ENCODE measurements at regions not wholly inside any gene's neighbourhood (a gene's known extent, or its start where the extent isn't known, plus 50 kb on each side); places are given as distances from the start of the nearest gene placed in this dataset.

GRCh38 chr5:167336161-167336560 lies 955.3 kb upstream of the WWC1 start:
- H3K4me1 ChIP-seq (ENCODE audit: insufficient read depth, low read length, poor library complexity, severe bottlenecking): no peaks in the 10 kb centered on the region
- BruUV-seq (replicated peaks): no TSS peak
- TF ChIP-seq, protein P1, sequence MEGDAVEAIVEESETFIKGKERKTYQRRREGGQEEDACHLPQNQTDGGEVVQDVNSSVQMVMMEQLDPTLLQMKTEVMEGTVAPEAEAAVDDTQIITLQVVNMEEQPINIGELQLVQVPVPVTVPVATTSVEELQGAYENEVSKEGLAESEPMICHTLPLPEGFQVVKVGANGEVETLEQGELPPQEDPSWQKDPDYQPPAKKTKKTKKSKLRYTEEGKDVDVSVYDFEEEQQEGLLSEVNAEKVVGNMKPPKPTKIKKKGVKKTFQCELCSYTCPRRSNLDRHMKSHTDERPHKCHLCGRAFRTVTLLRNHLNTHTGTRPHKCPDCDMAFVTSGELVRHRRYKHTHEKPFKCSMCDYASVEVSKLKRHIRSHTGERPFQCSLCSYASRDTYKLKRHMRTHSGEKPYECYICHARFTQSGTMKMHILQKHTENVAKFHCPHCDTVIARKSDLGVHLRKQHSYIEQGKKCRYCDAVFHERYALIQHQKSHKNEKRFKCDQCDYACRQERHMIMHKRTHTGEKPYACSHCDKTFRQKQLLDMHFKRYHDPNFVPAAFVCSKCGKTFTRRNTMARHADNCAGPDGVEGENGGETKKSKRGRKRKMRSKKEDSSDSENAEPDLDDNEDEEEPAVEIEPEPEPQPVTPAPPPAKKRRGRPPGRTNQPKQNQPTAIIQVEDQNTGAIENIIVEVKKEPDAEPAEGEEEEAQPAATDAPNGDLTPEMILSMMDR (conservative IDR thresholded peaks at IDR 0.05; ENCODE audit: low read length): no peak
- no peak for TF ChIP-seq EZH2phosphoT487 (IDR thresholded peaks at IDR 0.05; ENCODE audit: borderline replicate concordance, low read depth, low read length)
- no peak overlapping the region for H3K4me2 ChIP-seq (ENCODE audit: low read length)
- no peaks in the 10 kb centered on the region for H3K36me3 ChIP-seq (ENCODE audit: insufficient read depth, low read length)
- no peaks in the 10 kb centered on the region for H3K9me2 ChIP-seq (ENCODE audit: insufficient read depth, low read length)
- H3K4me3 ChIP-seq (ENCODE audit: low read depth, low read length, poor library complexity, severe bottlenecking): no peak overlapping the region
- ChIA-PET POLR2A (interaction anchor here (0.6 to 0.7 kb wide), 2 partner anchors 44 to 1551 kb away, joined by 4 to 5 read pairs; no protein-coding TSS in a partner anchor), CTCF (ENCODE audit: unreplicated experiment) (no interaction called here)
- H3K9me3 ChIP-seq (ENCODE audit: low read length): no peaks in the 10 kb centered on the region
- no peaks in the 10 kb centered on the region for H3K79me2 ChIP-seq (ENCODE audit: insufficient read depth, low read depth, low read length)
- intact Hi-C loops (cut with micrococcal nuclease; ENCODE audit: unreplicated experiment): no loop called here
- no peak for DNase-seq (ENCODE audit: low spot score)
- no peak overlapping the region for H2AFZ ChIP-seq (ENCODE audit: low read length)
- no peaks in the 10 kb centered on the region for H4K20me1 ChIP-seq (ENCODE audit: insufficient read depth, low read length)
- H3K27ac ChIP-seq (ENCODE audit: low read depth, low read length, poor library complexity, severe bottlenecking): no peak overlapping the region

- intact Hi-C loops (cut with micrococcal nuclease; ENCODE audit: unreplicated experiment): no loop called here
- no peak overlapping the region for H3K4me2 ChIP-seq (ENCODE audit: low read length)
- BruUV-seq (replicated peaks): no TSS peak
- H2AFZ ChIP-seq (ENCODE audit: low read length): no peak overlapping the region
- H3K4me3 ChIP-seq (ENCODE audit: low read depth, low read length, poor library complexity, severe bottlenecking): no peak overlapping the region
- no peaks in the 10 kb centered on the region for H4K20me1 ChIP-seq (ENCODE audit: insufficient read depth, low read length)
- no peak overlapping the region for H3K27ac ChIP-seq (ENCODE audit: low read depth, low read length, poor library complexity, severe bottlenecking)
- no peaks in the 10 kb centered on the region for H3K9me3 ChIP-seq (ENCODE audit: low read length)
- TF ChIP-seq, protein P1 (conservative IDR thresholded peaks at IDR 0.05; ENCODE audit: low read length): no peak
- TF ChIP-seq EZH2phosphoT487 (IDR thresholded peaks at IDR 0.05; ENCODE audit: borderline replicate concordance, low read depth, low read length): no peak
- no peaks in the 10 kb centered on the region for H3K4me1 ChIP-seq (ENCODE audit: insufficient read depth, low read length, poor library complexity, severe bottlenecking)
- no peaks in the 10 kb centered on the region for H3K36me3 ChIP-seq (ENCODE audit: insufficient read depth, low read length)
- ChIA-PET POLR2A (no interaction called here), CTCF (ENCODE audit: unreplicated experiment) (no interaction called here)
- no peaks in the 10 kb centered on the region for H3K9me2 ChIP-seq (ENCODE audit: insufficient read depth, low read length)
- no peak for DNase-seq (ENCODE audit: low spot score)
- H3K79me2 ChIP-seq (ENCODE audit: insufficient read depth, low read depth, low read length): no peaks in the 10 kb centered on the region
Measured at GRCh38 chr5:167339205-167339604, 952.2 kb upstream of the WWC1 start.

DNA sequence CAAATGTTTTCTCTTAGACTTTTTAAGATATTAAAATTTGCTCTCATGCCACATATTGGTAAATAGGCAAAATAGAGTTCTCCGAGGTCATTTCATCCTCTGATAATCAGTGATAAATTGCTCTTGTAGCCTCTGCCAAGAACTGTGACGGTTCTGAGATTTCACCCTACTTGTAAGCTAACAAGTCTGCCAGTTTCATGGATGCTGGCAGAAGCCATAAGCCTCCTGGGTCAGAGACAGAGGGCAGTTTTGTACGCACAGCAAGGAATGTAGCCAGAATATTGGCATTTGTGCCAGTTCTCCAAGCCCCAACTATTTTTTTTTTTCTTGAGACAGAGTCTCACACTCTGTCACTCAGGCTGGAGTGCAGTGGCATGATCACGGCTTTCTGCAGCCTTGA lies 945.0 kb upstream of the WWC1 start:
- H4K20me1 ChIP-seq (ENCODE audit: insufficient read depth, low read length): no peaks in the 10 kb centered on the region
- POLR2A ChIA-PET: interaction anchor here (0.5 kb wide), 1 partner anchor 24 kb away, joined by 4 read pairs; no protein-coding TSS in a partner anchor
- no TSS peak for BruUV-seq (replicated peaks)

More for the DNA sequence above, 945.0 kb upstream of the WWC1 start:
- Histone ChIP-seq H3K36me3 (ENCODE audit: insufficient read depth, low read length) (no peaks in the 10 kb centered on the region), H2AFZ (ENCODE audit: low read length) (no peak overlapping the region), H3K4me1 (ENCODE audit: insufficient read depth, low read length, poor library complexity, severe bottlenecking) (no peaks in the 10 kb centered on the region), H3K79me2 (ENCODE audit: insufficient read depth, low read depth, low read length) (no peaks in the 10 kb centered on the region), H3K9me3 (ENCODE audit: low read length) (no peaks in the 10 kb centered on the region), H3K27ac (ENCODE audit: low read depth, low read length, poor library complexity, severe bottlenecking) (no peak overlapping the region), H3K4me2 (ENCODE audit: low read length) (no peak overlapping the region), H3K9me2 (ENCODE audit: insufficient read depth, low read length) (no peaks in the 10 kb centered on the region), H3K4me3 (ENCODE audit: low read depth, low read length, poor library complexity, severe bottlenecking) (no peak overlapping the region)
- TF ChIP-seq EZH2phosphoT487 (IDR thresholded peaks at IDR 0.05; ENCODE audit: borderline replicate concordance, low read depth, low read length): no peak
- TF ChIP-seq, protein P1 (conservative IDR thresholded peaks at IDR 0.05; ENCODE audit: low read length): no peak
- DNase-seq (ENCODE audit: low spot score): no peak
- CTCF ChIA-PET (ENCODE audit: unreplicated experiment): no interaction called here
- intact Hi-C loops (cut with micrococcal nuclease; ENCODE audit: unreplicated experiment): no loop called here
